CD4-positive, alpha-beta T cell treated with Interferon alpha-2 for 1 hour (primary cell): ENCODE measurements at regions not wholly inside any gene's neighbourhood (a gene's known extent, or its start where the extent isn't known, plus 50 kb on each side); places are given as distances from the start of the nearest gene placed in this dataset.

ENCODE experiments used
- DNase-seq, 2 donors: peaks; one replicate each; pipeline ENCODE4 v3.0.0-alpha.2; 2020 to 2022

GRCh38 chr5:34487956-34488355, 168.2 kb upstream of the RAI14 start:
- DNase-seq: no peak

- DNase-seq: no peak
These were observed 167.1 kb upstream of the RAI14 start for GRCh38 chr5:34488984-34489383.

- no peak for DNase-seq
These were observed 165.4 kb upstream of the RAI14 start for GRCh38 chr5:34490506-34491250.

- no peak for DNase-seq
These were observed 164.9 kb upstream of the RAI14 start for GRCh38 chr5:34491251-34491620.

GRCh38 chr5:34494111-34494755, 161.9 kb upstream of the RAI14 start:
- peak in 1 of 2 donors; percentile 6 for DNase-seq

- no peak for DNase-seq
These were observed 160.9 kb upstream of the RAI14 start for GRCh38 chr5:34495178-34495577.

- DNase-seq: no peak
These were observed 159.9 kb upstream of the RAI14 start for GRCh38 chr5:34496260-34496691.

GRCh38 chr5:34496701-34497469, 159.2 kb upstream of the RAI14 start:
- no peak for DNase-seq

GRCh38 chr5:34497470-34497808, 158.7 kb upstream of the RAI14 start:
- DNase-seq: no peak

- DNase-seq: no peak
These were observed 157.6 kb upstream of the RAI14 start for GRCh38 chr5:34498572-34498971.

- DNase-seq: peak; percentile 21 to 40
These were observed 157.0 kb upstream of the RAI14 start for GRCh38 chr5:34499001-34499734.

- no peak for DNase-seq
These were observed 155.8 kb upstream of the RAI14 start for GRCh38 chr5:34500236-34500847.

- DNase-seq: no peak
These were observed 155.1 kb upstream of the RAI14 start for GRCh38 chr5:34501016-34501415.

- no peak for DNase-seq
These were observed 154.3 kb upstream of the RAI14 start for GRCh38 chr5:34501840-34502239.

GRCh38 chr5:34502581-34502980, 153.5 kb upstream of the RAI14 start:
- DNase-seq: no peak

- no peak for DNase-seq
These were observed 152.5 kb upstream of the RAI14 start for GRCh38 chr5:34503379-34504253.

GRCh38 chr5:34504967-34505366, 151.2 kb upstream of the RAI14 start:
- no peak for DNase-seq

GRCh38 chr5:34505731-34506130, 150.4 kb upstream of the RAI14 start:
- DNase-seq: no peak

GRCh38 chr5:34507933-34508332, 148.2 kb upstream of the RAI14 start:
- no peak for DNase-seq

- no peak for DNase-seq
These were observed 146.7 kb upstream of the RAI14 start for GRCh38 chr5:34509392-34509791.

GRCh38 chr5:34510002-34510401, 146.1 kb upstream of the RAI14 start:
- DNase-seq: no peak

- no peak for DNase-seq
These were observed 145.1 kb upstream of the RAI14 start for GRCh38 chr5:34511063-34511462.
